HG03139 (cell line): ENCODE measurements at regions not wholly inside any gene's neighbourhood (a gene's known extent, or its start where the extent isn't known, plus 50 kb on each side); places are given as distances from the start of the nearest gene placed in this dataset.

ENCODE experiments used
- ATAC-seq: cut with Tn5 transposase; IDR thresholded peaks from one replicate; pipeline ENCODE4 v1.9.1; 2021; ENCODE audit not compliant: unreplicated experiment

GRCh38 chr4:178689926-178690325 lies 1247.7 kb upstream of the AGA start:
- no peak for ATAC-seq

DNA sequence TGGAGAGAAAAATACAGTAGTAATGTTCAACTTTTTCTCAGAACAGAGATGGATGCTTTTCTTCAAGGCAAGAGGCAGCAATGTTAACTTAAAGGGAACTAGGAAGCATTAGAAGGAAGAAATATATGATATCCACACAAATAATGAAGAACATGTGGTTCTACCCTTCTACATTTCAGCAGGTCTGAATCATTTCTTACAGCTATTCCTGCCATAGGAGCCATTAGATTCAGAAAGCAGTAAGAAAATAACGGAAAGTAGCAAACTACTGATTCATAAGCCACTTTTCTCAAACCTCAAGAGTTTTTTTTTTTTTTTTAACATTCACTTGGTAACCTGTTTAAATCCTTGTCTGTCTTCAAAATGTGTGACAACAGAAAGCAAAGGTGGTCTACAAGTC lies 1251.6 kb upstream of the AGA start:
- no peak for ATAC-seq

DNA sequence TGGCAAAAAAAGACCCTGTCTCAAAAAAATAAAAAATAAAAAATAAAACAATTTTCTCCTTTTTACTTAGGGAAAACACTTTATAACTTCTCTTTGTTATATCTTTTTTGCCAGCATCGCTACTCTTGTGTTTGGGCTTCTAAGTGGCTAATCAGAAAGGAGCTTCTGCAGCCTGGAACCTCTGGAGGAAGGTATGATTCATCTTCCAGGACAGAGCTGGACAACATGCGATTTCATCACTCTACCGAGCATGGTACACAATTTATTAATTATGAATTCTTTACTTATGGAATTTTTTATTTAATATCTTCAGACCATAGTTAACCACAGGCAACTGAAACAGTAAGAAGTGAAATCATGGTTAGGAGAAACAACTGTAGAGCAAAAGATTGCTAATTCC lies 1254.3 kb upstream of the AGA start:
- no peak for ATAC-seq

- ATAC-seq: no peak
These were observed 1270.2 kb upstream of the AGA start for GRCh38 chr4:178712486-178712885.

DNA sequence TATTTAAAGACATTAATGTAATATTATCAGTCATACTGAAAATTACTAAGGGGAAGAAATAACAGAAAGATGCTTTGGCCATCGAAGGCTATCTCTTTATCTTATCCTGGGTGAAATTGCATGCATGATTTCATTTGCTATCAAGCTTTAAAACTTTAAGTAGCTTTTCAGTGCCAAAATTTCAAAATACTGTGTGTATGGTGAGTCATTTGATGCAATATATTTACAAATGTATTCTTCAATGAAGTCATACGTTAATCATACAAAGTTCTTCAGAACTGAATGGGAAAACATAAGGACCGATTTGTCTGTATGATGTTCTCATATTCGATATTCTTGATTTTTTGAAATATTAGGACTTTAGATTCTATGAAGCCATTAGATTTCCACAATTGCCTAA lies 1295.8 kb upstream of the AGA start:
- ATAC-seq: no peak

DNA sequence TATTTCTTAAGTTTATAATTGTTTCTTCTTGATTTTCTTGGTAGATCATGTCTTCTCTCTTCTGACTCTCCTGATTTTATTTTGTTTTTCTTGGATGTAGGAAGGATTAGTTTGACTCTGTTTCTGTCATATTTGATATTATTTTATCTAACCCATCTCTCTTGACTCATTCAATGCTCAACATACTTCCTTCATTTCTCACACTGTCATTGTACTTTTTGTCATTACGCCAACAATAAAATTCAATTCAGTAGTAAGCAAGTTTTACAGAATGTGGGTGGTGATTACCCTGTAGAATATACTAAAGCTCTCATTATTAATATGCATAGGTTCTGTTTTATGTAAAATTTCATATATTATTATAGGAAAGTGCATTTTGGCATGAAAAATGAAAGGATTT lies 1303.0 kb upstream of the AGA start:
- ATAC-seq: no peak

DNA sequence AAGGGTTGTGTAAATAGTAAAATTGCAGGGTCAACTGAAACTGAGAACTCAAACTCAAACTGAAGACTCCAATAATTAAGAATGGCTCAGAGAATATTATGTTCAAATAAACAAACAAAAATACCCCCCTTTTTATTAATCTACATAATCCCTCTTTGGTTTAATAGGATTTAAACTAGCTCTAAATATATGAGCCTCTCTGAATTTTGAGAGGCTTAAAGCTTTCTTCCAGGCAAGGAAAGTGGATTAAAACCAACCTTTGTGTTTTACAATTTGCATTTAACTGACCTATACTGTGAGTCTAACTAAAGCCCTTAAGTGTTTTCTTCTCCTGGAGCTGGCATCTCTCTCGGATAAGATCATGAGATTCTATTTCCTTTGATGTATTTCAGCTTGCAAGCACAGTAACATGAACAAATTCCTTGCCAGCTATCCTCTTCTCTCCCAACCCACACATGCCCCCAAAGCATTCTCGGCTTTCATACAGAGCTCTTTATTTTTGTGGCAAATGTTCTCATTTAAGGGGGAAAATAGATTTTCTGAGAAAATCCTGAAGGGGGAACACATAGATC lies 1310.8 kb upstream of the AGA start:
- no peak for ATAC-seq

DNA sequence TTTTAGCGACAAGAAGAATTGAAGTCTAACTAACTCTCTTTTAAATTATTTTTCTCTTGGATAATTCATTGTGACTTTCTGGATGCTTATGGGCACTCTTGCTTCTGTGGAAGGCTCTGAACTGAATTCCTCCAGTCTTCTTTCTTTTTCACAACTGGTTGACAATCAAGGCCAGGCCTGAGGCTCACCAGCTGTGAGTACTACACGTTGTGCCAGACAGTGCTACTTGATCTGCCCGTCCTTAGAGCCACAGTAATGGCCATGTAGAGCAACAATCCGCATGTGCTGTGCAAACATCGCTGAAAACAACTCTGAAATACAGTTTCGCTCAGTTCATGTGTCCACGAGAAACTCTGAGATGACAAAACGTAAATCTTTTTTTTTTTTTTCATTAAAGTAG lies 1336.3 kb upstream of the AGA start:
- no peak for ATAC-seq

GRCh38 chr4:178781779-178782178 lies 1339.5 kb upstream of the AGA start:
- ATAC-seq: no peak

GRCh38 chr4:178784491-178784890 lies 1342.3 kb upstream of the AGA start:
- ATAC-seq: no peak

DNA sequence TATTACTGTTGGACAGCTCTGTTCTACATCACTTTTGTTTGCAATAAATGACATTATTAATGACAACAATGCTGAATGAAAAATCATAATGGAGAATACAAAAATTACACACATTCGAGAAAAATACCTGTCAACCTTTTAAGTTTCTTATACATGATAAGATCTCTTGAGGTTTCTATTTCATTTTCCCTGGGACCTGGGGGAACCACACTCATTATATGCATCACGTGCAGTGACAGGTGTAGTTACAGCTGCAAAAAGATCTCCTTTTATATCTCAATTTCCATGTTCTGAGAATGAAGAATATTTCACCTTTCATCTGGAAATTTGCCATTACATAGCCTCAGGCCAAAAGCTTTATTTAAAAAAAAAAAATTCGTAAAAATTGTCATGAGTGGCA lies 1347.0 kb upstream of the AGA start:
- no peak for ATAC-seq

DNA sequence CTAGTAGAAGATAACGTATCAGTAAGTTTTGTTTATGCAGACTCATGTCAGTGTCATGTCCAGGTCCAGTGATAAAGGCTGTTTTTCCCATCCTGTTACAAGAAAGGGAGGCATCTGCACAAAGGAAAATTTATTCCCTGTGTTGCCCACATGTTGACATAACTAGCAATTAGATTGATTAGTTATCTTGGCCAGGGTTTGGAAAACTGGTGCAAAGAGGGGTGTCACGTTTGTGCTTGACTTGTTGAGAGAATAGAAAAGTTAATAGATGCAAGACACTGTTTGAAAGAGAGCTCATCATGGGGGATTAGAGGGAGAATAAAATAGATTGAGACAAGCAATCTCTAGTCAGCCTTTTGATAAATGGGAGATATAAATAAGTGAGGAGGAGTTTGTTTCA lies 1357.0 kb upstream of the AGA start:
- ATAC-seq: no peak

DNA sequence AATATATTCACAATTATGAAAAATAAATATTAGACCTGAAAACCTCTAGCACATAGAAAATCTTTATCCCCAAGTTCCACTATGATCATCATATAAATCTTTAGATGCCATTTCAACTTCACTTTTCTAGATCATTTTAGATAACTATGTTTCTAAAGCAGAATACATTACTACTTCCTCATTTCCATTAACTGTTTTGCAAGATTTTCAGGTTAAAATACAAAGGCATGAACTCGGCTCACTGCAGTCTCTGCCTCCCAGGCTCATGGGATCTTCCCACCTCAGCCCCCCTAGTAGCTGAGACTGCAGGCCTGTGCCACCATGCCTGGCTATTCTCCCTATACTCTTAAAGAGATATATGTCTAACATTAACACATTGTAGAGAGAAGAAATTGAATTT lies 1365.9 kb upstream of the AGA start:
- no peak for ATAC-seq

DNA sequence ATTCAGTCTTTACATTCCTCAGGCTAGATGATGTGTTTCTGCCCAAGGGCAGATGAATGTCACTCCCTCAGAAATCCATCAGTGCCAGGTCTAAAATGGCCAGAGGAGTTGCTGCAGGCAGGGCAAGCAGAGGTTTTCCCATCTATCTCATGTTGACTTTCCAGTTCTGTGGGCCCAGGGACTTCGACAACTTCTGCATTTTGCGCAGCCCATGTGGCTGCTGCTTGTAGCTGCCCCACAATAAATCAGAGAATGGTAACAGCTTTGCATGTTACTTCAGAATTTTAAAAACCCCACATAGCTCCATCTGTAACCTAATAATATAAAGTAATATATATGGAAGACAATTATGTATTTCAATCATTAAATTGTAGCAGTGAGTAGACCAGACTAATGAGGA lies 1367.7 kb upstream of the AGA start:
- ATAC-seq: no peak

- ATAC-seq: no peak
These were observed 1369.1 kb upstream of the AGA start for GRCh38 chr4:178811356-178811755.

DNA sequence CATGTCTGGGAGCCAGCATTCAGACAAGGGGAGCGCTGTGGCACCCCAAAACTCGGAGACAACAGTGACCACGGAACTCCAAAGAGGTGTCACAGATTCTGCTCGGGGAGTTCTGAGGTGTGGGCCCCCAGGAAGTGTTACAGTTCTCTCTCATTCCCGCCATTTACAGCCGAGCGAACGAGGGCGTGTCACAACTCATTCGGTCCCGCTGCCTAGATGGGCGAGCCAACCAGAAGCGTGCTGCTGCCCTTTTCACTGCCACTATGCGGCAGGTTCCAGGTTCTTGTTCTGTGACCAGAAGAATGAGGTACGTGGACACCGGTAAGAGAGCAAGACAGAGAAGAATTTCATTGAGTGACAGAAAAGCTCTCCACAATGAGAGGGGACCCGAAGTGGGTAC lies 1370.6 kb upstream of the AGA start:
- ATAC-seq: no peak

GRCh38 chr4:178814908-178815307 lies 1372.7 kb upstream of the AGA start:
- no peak for ATAC-seq

GRCh38 chr4:178823673-178824295 lies 1381.5 kb upstream of the AGA start:
- ATAC-seq: no peak

DNA sequence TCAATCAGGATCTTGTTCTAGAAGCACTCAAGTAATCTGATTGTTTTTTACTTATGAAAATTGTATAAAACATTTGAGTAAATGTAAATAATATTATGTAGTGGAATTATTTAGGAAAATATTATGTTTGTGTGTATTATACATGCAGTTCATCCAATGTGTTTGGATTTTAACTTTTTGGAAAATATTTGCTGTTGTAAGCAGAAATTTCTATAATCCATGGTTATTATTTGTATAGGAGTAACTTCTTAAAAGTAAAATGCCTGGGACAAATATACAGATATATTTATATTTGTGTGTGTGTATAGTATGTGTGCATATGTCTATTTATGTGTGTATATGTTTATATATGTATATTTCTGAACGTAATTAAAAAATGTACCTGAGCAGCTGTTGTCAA lies 1394.6 kb upstream of the AGA start:
- ATAC-seq: no peak

DNA sequence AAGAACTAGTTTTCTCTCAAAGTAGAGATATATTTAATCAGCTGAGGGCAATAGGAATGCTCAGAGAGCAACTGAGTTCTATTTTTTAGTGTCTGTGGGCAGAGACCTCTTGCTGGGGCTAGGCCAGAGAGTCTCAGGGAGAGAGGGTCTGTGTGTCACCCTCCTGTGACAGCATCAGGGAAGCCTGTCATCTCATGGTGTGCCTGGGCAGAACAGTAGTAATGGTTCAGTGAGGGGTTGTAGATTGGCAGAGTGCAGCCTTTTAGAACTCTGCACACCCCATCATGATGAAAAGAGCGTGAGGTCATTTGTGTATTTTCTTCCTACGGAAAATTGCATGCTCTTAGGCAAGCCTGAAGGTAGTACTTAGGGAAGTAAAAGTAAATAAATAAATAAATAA lies 1396.5 kb upstream of the AGA start:
- no peak for ATAC-seq

GRCh38 chr4:178856139-178856800 lies 1414.0 kb upstream of the AGA start:
- ATAC-seq: no peak

GRCh38 chr4:178871476-178871875 lies 1429.2 kb upstream of the AGA start:
- no peak for ATAC-seq

DNA sequence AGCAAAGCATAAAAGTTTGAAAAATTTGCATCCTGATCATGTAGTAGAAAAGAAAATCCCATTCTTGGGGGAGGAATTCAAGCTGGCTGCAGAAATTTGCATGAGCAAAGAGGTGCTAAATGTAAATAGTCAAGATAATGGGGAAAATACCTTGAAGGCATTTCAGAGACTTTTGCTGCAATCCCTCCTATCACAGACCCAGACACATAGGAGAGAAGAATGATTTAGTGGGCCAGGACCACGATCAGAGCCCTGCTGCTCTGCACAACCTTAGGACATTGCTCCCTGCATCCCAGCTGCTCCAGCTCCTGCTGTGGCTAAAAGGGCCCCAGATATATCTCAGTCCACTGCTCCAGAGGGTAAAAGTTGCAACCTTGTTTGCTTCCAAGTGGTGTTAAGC lies 1439.7 kb upstream of the AGA start:
- ATAC-seq: no peak
